Colonic mucosa (tissue), 4 donors: ENCODE measurements at regions not wholly inside any gene's neighbourhood (a gene's known extent, or its start where the extent isn't known, plus 50 kb on each side); places are given as distances from the start of the nearest gene placed in this dataset.

Experiments
- DNase-seq: peaks from one replicate; pipeline ENCODE4 v3.0.0-alpha.2; 2020
- H3K27ac ChIP-seq: fragments of 200-600 bp; one replicate; pipeline ENCODE4 v1.8.0; 2021
- H3K27me3 ChIP-seq: fragments of 200-600 bp; one replicate; pipeline ENCODE4 v1.8.0; 2021
- H3K36me3 ChIP-seq: fragments of 200-600 bp; one replicate; pipeline ENCODE4 v1.8.0; 2021
- H3K4me1 ChIP-seq: fragments of 200-600 bp; one replicate; pipeline ENCODE4 v1.8.0; 2021; ENCODE audit warnings: mild to moderate bottlenecking
- H3K4me3 ChIP-seq: fragments of 200-600 bp; one replicate; pipeline ENCODE4 v1.8.0; 2021
- H3K9ac ChIP-seq, 2 donors: one replicate each; pipeline ENCODE4 v1.7.0; 2013; ENCODE audit warnings: control low read depth in 2 of 2, low read depth in 2 of 2, low read length in 2 of 2
- H3K9me3 ChIP-seq: fragments of 200-600 bp; one replicate; pipeline ENCODE4 v1.8.0; 2021
- CTCF ChIP-seq: fragments of 200-600 bp; IDR thresholded peaks from one replicate; pipeline ENCODE4 v1.8.0; 2022; ENCODE audit warnings: antibody characterized with exemption, mild to moderate bottlenecking
- intact Hi-C: fragments of 100-400 bp; cut with DNase I; formaldehyde crosslinking; loops from one replicate; pipeline ENCODE4 v1.14.1; 2022
- donor health status: healthy.
- donor health status: DM: no; HTN: no; CAD: no.
- donor health status: DM: no; HTN: no; CAD: no.

DNA sequence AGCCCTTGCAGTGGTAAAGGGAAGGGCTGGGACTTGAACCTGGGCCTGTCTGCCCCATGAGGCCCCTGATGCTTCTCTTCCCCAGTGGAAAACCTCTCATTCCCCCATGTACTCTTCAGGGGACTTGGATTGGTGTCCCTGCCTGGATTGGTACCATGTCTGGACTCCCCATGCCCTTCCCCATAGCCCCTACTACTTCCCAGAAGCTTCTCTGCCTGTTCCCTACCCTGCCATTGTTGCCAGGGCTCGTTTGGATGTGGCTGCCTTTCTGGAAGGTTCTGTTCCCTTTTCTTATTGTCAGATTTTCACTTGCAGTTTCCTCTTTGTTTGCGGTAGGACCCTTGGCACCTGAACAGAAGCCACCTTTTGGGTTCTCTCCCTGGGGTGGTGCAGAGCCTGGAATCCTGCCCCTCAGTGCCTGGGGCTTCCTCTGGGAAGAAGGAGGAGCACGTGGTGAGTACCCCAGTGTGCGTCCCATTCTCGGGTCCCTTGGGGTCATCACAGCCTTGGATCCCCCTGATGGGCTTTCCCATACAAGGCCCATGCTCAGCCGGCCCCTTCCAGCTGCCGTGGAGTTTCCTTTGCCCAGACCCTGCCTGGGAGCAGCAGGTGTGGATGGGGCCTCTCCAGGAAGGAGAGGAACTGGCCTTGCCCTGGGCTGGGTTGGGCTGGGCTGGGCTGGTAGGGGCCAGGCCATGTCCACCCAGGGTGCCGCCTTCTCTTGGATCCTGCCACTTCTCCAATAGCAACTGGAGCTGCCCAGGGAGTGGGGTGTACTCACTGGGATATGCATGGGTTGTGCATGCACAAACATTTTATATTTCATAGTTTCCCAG, 281.1 kb downstream of the PTPRU start:
- no peaks in the 10 kb centered on the region for H3K4me1 ChIP-seq
- intact Hi-C loops = no loop called here
- no peaks in the 10 kb centered on the region for H3K36me3 ChIP-seq
- no peaks in the 10 kb centered on the region for H3K9me3 ChIP-seq
- no peak overlapping the region for H3K9ac ChIP-seq
- no peaks in the 10 kb centered on the region for H3K27me3 ChIP-seq
- TF ChIP-seq CTCF = no peak
- no peak overlapping the region for H3K27ac ChIP-seq
- no peak for DNase-seq
- no peak overlapping the region for H3K4me3 ChIP-seq

DNA sequence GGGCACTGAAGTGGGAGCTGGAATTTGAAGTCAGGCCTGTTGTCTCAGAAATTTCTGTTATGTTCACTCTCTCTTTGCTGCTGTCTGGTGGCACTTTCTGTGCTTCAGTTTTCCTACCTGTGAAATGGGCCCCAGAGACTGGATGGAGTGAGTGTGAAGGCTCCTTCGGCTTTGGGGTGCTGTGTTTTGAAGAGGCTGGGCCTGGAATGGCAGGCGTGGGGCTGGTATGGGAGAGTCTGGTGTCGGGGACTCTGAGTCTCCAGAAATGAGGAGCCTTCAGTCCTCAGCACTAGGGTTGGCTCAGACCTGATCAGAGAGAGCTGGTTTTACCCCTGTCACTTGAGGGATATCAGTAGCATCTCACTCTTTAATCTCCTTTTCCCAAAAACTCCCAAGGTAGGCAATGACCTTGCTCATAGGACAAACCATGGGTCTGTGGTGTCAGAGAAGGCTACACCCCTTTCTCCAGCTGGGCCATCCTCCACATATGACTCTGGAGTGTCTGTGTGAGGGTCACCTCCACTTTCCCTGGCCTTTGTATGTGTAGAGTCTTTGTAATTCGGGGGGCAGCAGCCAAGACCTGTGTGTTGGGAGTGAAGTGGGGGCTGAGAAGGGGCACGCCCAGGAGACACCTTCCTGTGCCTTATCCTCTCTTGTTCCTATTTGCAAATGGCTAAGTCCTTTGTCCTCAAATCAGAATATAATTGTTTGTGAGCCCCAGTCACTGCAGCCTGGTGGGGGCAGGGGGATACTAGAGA, 279.9 kb downstream of the PTPRU start:
- Histone ChIP-seq H3K4me3 (no peak overlapping the region), H3K9me3 (no peaks in the 10 kb centered on the region), H3K4me1 (no peaks in the 10 kb centered on the region), H3K9ac (no peak overlapping the region), H3K27me3 (no peaks in the 10 kb centered on the region), H3K36me3 (no peaks in the 10 kb centered on the region), H3K27ac (no peak overlapping the region)
- intact Hi-C loops = no loop called here
- no peak for DNase-seq
- TF ChIP-seq CTCF = no peak

DNA sequence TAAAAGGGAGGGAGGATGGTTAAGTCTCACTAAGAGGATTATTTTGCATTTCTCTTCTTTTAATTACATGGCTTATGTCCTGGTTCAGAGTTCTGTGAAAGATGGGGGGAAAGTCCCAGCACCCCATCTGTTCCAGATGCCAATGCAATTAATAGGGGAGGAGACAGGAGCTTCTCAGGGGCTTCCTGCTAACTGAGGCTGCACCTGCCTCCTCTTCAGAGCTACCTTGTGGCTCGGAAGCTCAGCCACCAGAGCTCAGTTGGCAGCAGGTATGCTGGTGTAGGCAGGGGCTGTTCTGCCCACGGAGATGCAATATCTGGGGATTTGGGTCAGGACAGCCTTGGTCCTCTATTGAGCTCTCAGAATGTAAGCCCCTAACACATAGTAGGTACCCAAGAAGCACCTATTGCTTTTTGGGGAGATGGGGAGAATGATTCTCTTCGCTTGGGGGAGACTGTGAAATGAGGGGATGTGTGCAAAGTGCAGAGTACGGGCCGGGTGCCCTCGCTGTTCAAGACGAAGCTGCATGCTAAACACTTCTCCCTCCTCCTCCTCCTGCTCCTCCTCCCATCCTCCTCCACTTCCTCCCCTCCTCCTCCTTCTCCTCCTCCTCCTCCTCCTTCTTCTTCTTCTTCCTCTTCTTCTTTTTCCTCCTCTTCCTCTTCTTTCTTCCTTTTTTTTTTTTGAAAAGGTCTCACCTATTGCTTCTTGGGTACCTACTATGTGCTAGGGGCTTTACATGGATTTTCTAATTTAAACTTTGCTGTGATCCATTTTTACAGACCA, 279.0 kb downstream of the PTPRU start:
- TF ChIP-seq CTCF = no peak
- no peaks in the 10 kb centered on the region for H3K27me3 ChIP-seq
- H3K4me3 ChIP-seq = no peak overlapping the region
- no peaks in the 10 kb centered on the region for H3K4me1 ChIP-seq
- no peak for DNase-seq
- H3K36me3 ChIP-seq = no peaks in the 10 kb centered on the region
- intact Hi-C loops = no loop called here
- no peaks in the 10 kb centered on the region for H3K9me3 ChIP-seq
- no peak overlapping the region for H3K9ac ChIP-seq
- no peak overlapping the region for H3K27ac ChIP-seq

DNA sequence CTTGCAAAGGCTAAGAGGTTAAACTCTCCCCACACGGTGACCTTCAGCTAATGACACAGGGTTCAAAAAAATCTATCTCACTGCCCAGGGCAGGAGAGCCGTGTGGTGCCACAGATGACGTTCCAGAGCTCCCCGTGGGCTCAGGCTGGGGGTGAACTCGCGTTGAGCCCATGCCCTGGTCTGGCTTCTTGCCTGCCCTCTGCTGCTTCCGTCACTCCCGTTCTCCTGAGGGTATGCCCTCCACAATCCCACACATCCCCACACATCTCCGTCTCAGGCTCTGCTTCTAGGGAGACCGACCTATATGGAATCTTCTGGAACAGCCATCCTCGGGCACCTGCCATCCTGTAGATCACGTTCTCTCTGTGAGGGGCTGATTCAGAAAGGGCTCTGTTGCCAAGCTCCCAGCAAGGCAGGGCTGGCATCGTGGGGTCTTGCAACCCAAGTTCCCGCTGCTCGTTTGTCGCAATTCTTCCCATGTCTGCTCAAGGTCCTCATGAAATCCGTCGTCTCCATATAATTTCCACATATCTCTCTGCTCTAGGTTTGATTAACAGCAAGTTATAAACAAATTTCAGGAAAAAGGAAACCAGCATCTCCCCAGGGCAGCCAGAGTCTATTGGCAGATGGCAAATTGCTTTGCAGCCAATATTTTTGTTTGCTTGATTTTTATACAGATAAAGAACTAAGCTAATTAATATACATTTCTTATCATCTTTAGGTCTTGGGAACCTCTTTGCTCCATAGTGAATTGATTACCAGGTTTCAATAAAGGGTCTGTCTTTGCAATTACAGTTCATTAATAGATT, 278.2 kb downstream of the PTPRU start:
- DNase-seq = no peak
- Histone ChIP-seq H3K27ac (no peak overlapping the region), H3K4me3 (no peak overlapping the region), H3K36me3 (no peaks in the 10 kb centered on the region), H3K9me3 (no peaks in the 10 kb centered on the region), H3K4me1 (no peaks in the 10 kb centered on the region), H3K9ac (no peak overlapping the region), H3K27me3 (peaks cover 6% of the 10 kb centered on the region)
- TF ChIP-seq CTCF = no peak
- intact Hi-C loops = no loop called here

DNA sequence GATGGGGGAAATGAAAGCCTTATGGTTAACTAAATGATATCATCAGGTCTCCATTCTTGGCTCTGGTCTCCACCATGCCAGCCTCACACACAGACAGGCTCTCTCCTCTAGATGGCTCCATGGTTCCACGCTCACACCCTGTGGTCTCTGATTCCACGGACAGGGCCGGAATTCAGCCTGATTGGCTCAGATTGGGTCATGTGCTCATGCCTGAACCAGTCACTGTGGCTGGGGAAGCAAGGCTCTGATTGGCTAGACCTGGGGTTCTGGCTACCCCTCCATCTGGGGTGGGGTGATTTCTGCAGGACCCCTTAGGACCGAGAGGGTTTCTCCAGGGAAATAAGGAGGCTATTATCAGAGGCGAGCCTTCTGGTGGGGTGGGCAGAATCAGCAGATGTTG, 277.0 kb downstream of the PTPRU start:
- Histone ChIP-seq H3K9me3 (no peaks in the 10 kb centered on the region), H3K4me3 (no peak overlapping the region), H3K27ac (no peak overlapping the region), H3K9ac (no peak overlapping the region), H3K36me3 (no peaks in the 10 kb centered on the region), H3K4me1 (no peaks in the 10 kb centered on the region), H3K27me3 (peaks cover 6% of the 10 kb centered on the region)
- no peak for DNase-seq
- TF ChIP-seq CTCF = no peak
- intact Hi-C loops = no loop called here
